GM19351 (cell line): ENCODE measurements at regions not wholly inside any gene's neighbourhood (a gene's known extent, or its start where the extent isn't known, plus 50 kb on each side); places are given as distances from the start of the nearest gene placed in this dataset.
A peak's percentile ranks its signal among the peaks of the same experiment; 100 is the strongest.
"Not testable (repeated sequence)": the region's sequence is repeated elsewhere in the genome, so short reads cannot be mapped to it uniquely, and the experiment has no call there.

Experiments
- ATAC-seq: cut with Tn5 transposase; IDR thresholded peaks from one replicate; pipeline ENCODE4 v1.9.1; 2021; ENCODE audit warnings: mild to moderate bottlenecking, moderate library complexity; ENCODE audit not compliant: unreplicated experiment

DNA sequence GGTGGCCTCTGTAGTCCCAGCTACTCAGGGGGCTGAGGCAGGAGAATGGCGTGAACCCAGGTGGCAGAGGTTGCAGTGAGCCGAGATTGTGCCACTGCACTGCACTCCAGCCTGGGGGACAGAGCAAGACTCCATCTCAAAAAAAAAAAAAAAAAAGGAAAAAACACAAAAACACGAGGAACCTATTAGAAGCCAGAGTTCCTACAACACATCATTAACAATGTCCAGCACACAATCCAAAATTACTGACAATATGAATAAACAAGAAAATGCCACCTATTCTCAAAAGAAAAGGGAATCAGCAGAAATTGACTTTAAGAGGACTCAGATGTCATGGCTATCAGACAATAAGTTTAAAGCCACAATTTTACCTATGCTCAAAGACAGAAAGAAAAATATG is 57.3 kb upstream of the HS3ST3A1 start:
- ATAC-seq: not testable (repeated sequence)

- no peak for ATAC-seq
Observed at GRCh38 chr17:13665872-13666635, 64.3 kb upstream of the HS3ST3A1 start.

DNA sequence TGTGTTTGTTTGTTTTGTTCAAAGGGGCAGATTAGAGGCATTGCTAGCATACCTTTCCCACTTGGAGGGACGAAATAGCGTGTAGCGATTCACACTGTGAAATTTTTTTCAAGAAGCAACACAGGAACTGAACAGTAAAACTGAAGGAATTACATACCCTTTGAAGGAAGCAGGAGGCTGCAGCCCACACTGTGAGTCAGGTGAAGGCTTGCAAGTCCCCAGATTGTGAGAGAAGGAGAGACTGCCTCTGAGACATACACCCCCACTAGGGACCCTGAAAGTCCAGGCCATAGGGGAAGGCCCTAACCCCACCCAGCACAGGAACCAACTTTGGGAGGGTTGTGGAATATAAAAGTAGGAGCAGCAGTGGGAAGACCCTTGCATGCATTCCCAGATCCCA is 69.6 kb upstream of the HS3ST3A1 start:
- no peak for ATAC-seq

DNA sequence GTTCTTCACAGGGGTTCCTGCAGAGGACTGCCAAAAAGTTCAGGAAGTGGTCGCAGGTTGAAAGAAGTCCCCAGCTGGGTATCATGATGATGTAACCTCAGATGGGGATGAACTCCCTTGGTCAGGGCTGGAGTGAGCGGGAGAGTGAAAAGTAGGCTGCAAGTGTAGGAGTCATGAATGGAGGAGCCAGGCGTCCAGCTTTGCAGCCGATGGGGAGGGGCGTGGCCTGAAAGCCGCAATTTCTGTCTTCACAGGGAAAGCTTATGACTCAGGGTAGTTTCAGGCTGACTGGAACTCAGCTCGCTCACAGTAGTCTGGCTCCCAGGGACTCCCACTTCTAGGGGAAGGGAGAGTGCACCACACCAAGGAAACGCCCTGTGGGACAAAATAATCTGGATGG is 70.0 kb upstream of the HS3ST3A1 start:
- peak; percentile 58 for ATAC-seq

- no peak for ATAC-seq
Observed at GRCh38 chr17:13678361-13678760, 76.6 kb upstream of the HS3ST3A1 start.

- ATAC-seq: no peak
Observed at GRCh38 chr17:13678841-13679240, 77.1 kb upstream of the HS3ST3A1 start.

DNA sequence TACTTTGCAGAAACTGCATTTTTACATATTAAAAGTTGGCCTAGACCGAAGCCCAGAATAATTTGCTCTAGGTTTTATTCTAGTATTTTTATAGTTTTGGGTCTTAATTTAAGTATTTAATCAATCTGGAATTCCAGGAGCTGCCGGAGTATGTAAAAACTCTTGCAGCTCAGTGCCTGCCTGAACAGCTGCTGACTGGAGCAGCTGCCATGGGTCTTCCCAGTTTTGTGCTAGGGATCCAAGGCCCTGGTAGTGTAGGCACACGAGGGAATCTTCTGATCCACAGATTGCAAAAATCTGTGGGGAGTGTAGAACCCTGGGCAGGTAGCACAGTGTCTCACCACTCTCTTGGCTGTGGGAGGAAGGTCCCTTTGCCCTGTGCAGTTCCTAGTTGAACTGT is 87.0 kb upstream of the HS3ST3A1 start:
- no peak for ATAC-seq

- ATAC-seq: no peak
Observed at GRCh38 chr17:13690806-13691205, 89.1 kb upstream of the HS3ST3A1 start.

- ATAC-seq: no peak
Observed at GRCh38 chr17:13694934-13695333, 93.2 kb upstream of the HS3ST3A1 start.

DNA sequence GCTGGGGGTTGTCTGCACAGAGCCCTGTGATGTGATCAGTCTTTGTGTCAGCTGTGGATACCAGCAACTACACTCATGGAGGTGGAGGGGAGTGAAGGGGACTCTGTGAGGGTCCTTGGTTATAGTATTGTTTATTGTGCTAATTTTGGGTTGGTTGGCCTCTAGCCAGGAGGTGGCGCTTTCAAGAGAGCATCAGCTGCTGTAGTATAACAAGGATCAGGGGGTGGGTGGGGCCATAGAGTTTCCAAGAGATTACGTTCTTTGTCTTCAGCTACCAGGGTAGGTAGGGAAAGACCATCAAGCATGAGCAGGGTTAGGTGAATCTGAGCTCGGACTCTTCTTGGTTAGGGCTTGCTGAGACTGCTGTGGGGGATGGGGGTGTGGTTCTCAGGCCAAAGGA is 97.1 kb upstream of the HS3ST3A1 start:
- no peak for ATAC-seq

GRCh38 chr17:13699261-13699660 is 97.5 kb upstream of the HS3ST3A1 start:
- ATAC-seq: no peak

DNA sequence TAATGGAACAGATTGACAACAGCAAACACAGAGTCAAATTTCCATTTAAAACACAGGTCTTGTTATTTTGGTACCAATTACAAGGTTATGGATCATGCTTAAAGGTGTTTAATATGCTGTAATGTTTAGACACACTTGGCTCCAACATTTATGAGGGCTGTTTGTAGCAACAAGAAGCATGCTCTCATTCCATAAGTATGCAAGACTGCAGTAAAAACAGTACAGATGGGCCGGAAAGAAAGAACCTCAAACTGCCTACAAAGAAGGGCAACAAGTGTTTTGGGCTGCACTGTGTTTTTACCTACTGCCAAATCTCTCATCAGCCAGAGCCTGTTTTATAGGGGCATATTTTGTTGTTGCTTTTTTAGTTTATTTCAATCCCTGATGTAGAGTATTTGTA is 100.5 kb upstream of the HS3ST3A1 start:
- ATAC-seq: no peak

GRCh38 chr17:13704333-13704732 is 102.6 kb upstream of the HS3ST3A1 start:
- ATAC-seq: no peak

GRCh38 chr17:13705221-13705620 is 103.5 kb upstream of the HS3ST3A1 start:
- ATAC-seq: no peak

DNA sequence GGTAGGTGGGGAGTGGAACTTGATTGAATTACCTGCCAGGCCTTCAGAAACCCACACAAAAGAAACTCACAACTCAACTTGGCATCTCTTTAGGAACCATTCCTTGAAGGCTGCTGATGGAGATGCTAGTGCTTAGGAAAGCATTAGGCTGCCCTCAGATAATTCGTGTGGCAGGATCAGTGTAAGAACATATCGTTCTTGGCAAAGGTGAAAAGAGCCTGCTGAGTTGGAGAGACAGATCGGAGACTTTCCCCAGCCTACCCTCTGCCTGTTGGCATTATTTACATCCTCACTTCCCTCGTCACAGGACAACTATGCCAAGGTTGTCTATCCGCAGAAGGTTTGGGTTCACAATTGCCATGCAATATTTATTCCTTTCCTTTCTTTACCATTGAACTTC is 120.0 kb upstream of the HS3ST3A1 start:
- no peak for ATAC-seq

DNA sequence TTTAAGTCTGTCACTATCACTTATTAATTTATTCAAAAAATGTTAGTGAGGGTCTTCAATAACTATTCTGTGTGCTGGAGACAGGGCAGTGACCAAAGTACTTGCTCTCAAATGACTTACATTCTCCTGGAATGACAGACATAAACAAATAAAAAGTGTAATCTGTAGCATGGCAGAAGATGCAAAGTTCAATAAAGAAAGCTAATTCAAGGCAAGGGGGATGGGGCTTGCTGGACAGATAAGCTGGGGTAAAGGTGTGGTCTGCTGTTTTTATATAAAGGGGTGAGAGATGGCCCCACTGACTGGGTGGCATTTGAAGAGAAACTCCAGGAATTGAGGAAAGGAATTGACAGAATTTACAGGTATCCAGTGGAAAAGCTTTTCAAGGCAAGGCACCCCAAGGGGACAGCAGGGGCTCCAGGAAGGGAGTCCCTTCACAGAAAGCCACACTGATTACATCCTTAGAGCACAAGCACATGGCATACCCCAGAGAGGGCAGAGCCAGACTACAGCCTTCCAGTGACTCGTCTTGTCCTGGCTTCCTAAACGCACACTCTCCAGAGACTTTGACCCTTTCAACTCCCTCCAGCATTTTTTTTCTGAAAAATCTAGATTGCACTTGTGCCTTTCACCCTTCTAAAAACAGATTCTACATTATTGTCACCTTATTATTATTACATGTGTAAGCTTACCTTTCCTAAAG is 123.7 kb upstream of the HS3ST3A1 start:
- no peak for ATAC-seq

DNA sequence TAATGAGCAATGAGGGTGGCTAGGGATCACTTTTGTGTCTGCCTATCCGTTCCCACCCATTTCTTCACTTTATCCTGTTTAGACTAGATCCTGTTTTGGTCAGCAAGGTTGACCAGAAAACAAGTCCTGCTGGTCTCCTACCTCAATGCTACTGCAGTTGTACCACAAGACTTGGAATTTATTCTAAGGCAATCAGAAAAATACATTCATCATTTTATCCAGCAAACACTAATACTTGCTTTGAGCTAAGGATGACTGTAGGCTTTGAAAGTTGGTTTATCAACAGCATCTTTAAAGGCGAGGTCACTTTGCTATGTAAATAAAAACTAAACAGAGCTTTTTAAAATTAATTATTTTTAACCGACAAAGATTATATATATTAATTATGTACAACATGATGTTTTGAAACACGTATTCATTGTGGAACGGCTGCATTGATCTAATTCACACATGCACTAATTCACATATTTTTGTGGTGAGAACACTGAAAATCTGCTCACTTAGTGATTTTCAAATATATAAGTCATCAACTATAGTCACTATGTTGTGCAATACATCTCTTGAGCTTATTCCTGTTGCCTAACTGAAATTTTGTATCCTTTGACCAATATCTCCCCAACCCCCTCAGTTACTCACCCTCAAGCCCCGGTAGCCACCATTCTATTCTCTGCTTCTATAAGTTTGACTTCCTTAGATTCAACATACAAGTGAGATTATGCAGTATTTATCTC is 125.9 kb upstream of the HS3ST3A1 start:
- ATAC-seq: no peak

DNA sequence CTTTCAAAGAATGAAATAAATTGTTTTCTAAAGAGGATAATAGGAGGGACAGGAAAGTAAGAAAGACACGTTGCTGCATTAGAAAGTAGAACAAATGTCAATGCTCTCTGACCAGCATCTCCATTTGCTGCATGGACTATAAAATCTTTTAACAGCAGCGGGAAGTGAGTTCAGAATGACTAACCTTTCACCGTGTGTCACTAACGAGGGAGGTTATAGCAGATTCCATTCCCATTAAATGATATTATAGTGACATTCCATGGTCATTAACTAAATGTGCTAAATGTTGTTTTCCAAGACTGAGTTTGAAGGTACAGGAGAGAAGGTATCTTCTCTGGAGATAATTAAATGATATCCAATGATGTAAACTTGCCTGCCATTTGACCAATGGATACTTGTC is 127.1 kb upstream of the HS3ST3A1 start:
- no peak for ATAC-seq

DNA sequence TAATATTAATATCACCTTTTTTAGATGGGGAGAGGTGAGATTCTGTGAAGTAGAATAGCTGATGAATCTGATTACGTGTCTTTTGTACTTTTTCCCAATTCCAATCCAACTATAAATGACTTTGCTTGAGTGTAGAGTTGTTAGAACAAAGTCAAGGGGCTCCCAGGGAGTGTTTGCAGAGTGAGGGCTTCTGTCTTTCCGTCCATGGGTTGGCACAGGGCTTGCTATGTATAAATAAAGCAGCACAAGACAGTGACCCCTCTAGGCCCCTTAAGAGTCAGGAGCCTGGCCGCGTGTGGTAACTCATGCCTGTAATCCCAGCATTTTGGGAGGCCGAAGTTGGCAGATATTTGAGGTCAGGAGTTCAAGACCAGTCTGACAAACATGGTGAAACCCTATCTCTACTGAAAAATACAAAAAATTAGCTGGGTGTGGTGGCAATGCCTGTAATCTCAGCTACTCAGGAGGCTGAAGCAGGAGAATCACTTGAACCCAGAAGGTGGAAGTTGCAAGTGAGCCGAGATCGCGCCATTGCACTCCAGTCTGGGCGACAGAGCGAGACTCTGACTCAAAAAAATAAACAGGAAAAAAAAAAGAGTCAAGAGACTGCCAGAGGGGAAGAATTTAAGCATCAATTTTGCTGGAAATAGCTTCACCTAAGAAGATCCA is 127.9 kb upstream of the HS3ST3A1 start:
- no peak for ATAC-seq

- no peak for ATAC-seq
Observed at GRCh38 chr17:13734880-13735279, 133.2 kb upstream of the HS3ST3A1 start.

- no peak for ATAC-seq
Observed at GRCh38 chr17:13735444-13735843, 133.7 kb upstream of the HS3ST3A1 start.
